ENCODE measurements at regions not wholly inside any gene's neighbourhood (a gene's known extent, or its start where the extent isn't known, plus 50 kb on each side); places are given as distances from the start of the nearest gene placed in this dataset.
A peak's percentile ranks its signal among the peaks of the same experiment; 100 is the strongest.

- H3K27ac Mint-ChIP-seq = no peak overlapping the region
- H3K4me1 Mint-ChIP-seq = no peaks in the 10 kb centered on the region
- ChIA-PET CTCF (no interaction called here), POLR2A (no interaction called here)
- peak; percentile 30 for ATAC-seq
- no peaks in the 10 kb centered on the region for H3K9me3 Mint-ChIP-seq
- no peak for DNase-seq (ENCODE audit: low spot score)
- H3K4me3 Mint-ChIP-seq = no peak overlapping the region
- TF ChIP-seq GABPB1 (CRISPR knock-in tag; IDR thresholded peaks at IDR 0.05) (no peak), RELA (CRISPR knock-in tag; IDR thresholded peaks at IDR 0.05; ENCODE audit: borderline replicate concordance) (no peak)
- no peaks in the 10 kb centered on the region for H3K36me3 Mint-ChIP-seq
- H3K27me3 Mint-ChIP-seq (ENCODE audit: low read depth) = no peaks in the 10 kb centered on the region
Observed at GRCh38 chr6:120489941-120490340, 844.3 kb downstream of the TBC1D32 start.

- Mint-ChIP-seq H3K27ac (no peak overlapping the region), H3K9me3 (peaks cover 12% of the 10 kb centered on the region), H3K4me3 (no peak overlapping the region), H3K36me3 (peaks cover 8% of the 10 kb centered on the region), H3K27me3 (ENCODE audit: low read depth) (no peaks in the 10 kb centered on the region), H3K4me1 (no peaks in the 10 kb centered on the region)
- DNase-seq (ENCODE audit: low spot score) = no peak
- POLR2A ChIA-PET = no interaction called here
- CTCF ChIA-PET = no interaction called here
- ATAC-seq = no peak
- no peak for TF ChIP-seq FOXP1 (CRISPR knock-in tag; IDR thresholded peaks at IDR 0.05; ENCODE audit: borderline replicate concordance)
- TF ChIP-seq MYBL2 (CRISPR knock-in tag; IDR thresholded peaks at IDR 0.05) = no peak
- TF ChIP-seq E2F1 (CRISPR knock-in tag; IDR thresholded peaks at IDR 0.05) = no peak
Observed at GRCh38 chr6:120484146-120484545, 850.1 kb downstream of the TBC1D32 start.

- ChIA-PET CTCF (no interaction called here), POLR2A (no interaction called here)
- no peak for DNase-seq (ENCODE audit: low spot score)
- Mint-ChIP-seq H3K4me1 (no peaks in the 10 kb centered on the region), H3K9me3 (peaks cover 53% of the 10 kb centered on the region), H3K27me3 (ENCODE audit: low read depth) (no peaks in the 10 kb centered on the region), H3K4me3 (no peak overlapping the region), H3K36me3 (peaks cover 37% of the 10 kb centered on the region), H3K27ac (no peak overlapping the region)
- no peak for ATAC-seq
- TF ChIP-seq NFE2L1 (CRISPR knock-in tag; IDR thresholded peaks at IDR 0.05) (no peak), ZBTB43 (CRISPR knock-in tag; IDR thresholded peaks at IDR 0.05) (no peak), OVOL2 (CRISPR knock-in tag; IDR thresholded peaks at IDR 0.05; ENCODE audit: borderline replicate concordance) (no peak), ZNF671 (CRISPR knock-in tag; IDR thresholded peaks at IDR 0.05) (no peak)
Observed at GRCh38 chr6:120478650-120479049, 855.6 kb downstream of the TBC1D32 start.

DNA sequence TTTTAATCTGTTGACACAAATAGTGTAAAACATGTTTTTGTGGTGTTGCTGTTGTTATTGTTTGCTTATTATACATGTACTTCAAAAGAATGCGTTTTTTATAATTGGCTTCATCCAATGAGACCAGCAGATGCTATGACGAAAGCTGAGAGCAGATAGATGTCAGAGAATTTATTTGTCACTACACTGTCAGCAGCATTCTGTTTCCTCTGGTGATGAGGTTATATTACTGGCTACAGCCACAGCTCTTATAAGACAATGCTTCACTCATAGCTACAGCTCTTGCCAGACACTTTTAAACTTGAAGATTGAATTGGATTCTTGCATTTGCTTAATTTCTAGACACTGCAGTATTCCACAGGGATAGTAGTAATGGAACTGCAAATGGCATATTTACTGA is 860.5 kb downstream of the TBC1D32 start:
- peaks cover 49% of the 10 kb centered on the region for H3K9me3 Mint-ChIP-seq
- peaks cover 29% of the 10 kb centered on the region for H3K36me3 Mint-ChIP-seq
- ChIA-PET CTCF (no interaction called here), POLR2A (no interaction called here)
- DNase-seq (ENCODE audit: low spot score) = no peak
- peaks cover 6% of the 10 kb centered on the region for H3K4me1 Mint-ChIP-seq
- H3K27me3 Mint-ChIP-seq (ENCODE audit: low read depth) = no peaks in the 10 kb centered on the region
- no peak overlapping the region for H3K4me3 Mint-ChIP-seq
- no peak for ATAC-seq
- H3K27ac Mint-ChIP-seq = no peak overlapping the region
- TF ChIP-seq TCF7 (CRISPR knock-in tag; IDR thresholded peaks at IDR 0.05; ENCODE audit: low read depth) (no peak), TEAD1 (CRISPR knock-in tag; IDR thresholded peaks at IDR 0.05) (no peak), NR2C2 (CRISPR knock-in tag; IDR thresholded peaks at IDR 0.05) (no peak), ZNF263 (CRISPR knock-in tag; IDR thresholded peaks at IDR 0.05; ENCODE audit: low read depth) (no peak), NFATC4 (CRISPR knock-in tag; IDR thresholded peaks at IDR 0.05) (no peak), ELF4 (CRISPR knock-in tag; IDR thresholded peaks at IDR 0.05; ENCODE audit: low read depth) (no peak), ZNF512 (CRISPR knock-in tag; IDR thresholded peaks at IDR 0.05; ENCODE audit: borderline replicate concordance) (no peak)
- TF ChIP-seq, protein P1, sequence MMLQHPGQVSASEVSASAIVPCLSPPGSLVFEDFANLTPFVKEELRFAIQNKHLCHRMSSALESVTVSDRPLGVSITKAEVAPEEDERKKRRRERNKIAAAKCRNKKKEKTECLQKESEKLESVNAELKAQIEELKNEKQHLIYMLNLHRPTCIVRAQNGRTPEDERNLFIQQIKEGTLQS (CRISPR knock-in tag; conservative IDR thresholded peaks at IDR 0.05) = no peak
- TF ChIP-seq, protein P2, sequence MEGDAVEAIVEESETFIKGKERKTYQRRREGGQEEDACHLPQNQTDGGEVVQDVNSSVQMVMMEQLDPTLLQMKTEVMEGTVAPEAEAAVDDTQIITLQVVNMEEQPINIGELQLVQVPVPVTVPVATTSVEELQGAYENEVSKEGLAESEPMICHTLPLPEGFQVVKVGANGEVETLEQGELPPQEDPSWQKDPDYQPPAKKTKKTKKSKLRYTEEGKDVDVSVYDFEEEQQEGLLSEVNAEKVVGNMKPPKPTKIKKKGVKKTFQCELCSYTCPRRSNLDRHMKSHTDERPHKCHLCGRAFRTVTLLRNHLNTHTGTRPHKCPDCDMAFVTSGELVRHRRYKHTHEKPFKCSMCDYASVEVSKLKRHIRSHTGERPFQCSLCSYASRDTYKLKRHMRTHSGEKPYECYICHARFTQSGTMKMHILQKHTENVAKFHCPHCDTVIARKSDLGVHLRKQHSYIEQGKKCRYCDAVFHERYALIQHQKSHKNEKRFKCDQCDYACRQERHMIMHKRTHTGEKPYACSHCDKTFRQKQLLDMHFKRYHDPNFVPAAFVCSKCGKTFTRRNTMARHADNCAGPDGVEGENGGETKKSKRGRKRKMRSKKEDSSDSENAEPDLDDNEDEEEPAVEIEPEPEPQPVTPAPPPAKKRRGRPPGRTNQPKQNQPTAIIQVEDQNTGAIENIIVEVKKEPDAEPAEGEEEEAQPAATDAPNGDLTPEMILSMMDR (IDR thresholded peaks at IDR 0.05) = no peak
- TF ChIP-seq, protein P3, sequence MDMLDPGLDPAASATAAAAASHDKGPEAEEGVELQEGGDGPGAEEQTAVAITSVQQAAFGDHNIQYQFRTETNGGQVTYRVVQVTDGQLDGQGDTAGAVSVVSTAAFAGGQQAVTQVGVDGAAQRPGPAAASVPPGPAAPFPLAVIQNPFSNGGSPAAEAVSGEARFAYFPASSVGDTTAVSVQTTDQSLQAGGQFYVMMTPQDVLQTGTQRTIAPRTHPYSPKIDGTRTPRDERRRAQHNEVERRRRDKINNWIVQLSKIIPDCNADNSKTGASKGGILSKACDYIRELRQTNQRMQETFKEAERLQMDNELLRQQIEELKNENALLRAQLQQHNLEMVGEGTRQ (CRISPR knock-in tag; IDR thresholded peaks at IDR 0.05) = no peak
- TF ChIP-seq, protein P4, sequence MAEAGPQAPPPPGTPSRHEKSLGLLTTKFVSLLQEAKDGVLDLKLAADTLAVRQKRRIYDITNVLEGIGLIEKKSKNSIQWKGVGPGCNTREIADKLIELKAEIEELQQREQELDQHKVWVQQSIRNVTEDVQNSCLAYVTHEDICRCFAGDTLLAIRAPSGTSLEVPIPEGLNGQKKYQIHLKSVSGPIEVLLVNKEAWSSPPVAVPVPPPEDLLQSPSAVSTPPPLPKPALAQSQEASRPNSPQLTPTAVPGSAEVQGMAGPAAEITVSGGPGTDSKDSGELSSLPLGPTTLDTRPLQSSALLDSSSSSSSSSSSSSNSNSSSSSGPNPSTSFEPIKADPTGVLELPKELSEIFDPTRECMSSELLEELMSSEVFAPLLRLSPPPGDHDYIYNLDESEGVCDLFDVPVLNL (CRISPR knock-in tag; IDR thresholded peaks at IDR 0.05; ENCODE audit: borderline replicate concordance, low read depth) = no peak
